Mesendoderm (in vitro differentiated cells): ENCODE measurements at regions not wholly inside any gene's neighbourhood (a gene's known extent, or its start where the extent isn't known, plus 50 kb on each side); places are given as distances from the start of the nearest gene placed in this dataset.

Experiments
- DNase-seq: peaks from one replicate; pipeline ENCODE4 v3.0.0; 2013
- H2AK5ac ChIP-seq: 2 replicates; pipeline ENCODE4 v1.6.1; 2013; ENCODE audit warnings: low read length, inconsistent platforms
- H2BK120ac ChIP-seq: 2 replicates; pipeline ENCODE4 v1.6.1; 2013; ENCODE audit warnings: low read depth, mild to moderate bottlenecking, low read length, moderate library complexity, mixed read lengths
- H2BK15ac ChIP-seq: replicated peaks from 2 replicates; pipeline ENCODE4 v1.6.1; 2013; ENCODE audit warnings: low read depth, mild to moderate bottlenecking, moderate library complexity
- H2BK5ac ChIP-seq: 2 replicates; pipeline ENCODE4 v1.6.1; 2013; ENCODE audit warnings: low read length, inconsistent platforms
- H3K18ac ChIP-seq: 2 replicates; pipeline ENCODE4 v1.6.1; 2013; ENCODE audit warnings: mild to moderate bottlenecking, low read length, mixed read lengths
- H3K23ac ChIP-seq: one replicate; pipeline ENCODE4 v1.6.1; 2013; ENCODE audit warnings: low read length
- H3K27ac ChIP-seq: 2 replicates; pipeline ENCODE4 v1.5.1; 2013; ENCODE audit warnings: low read depth, mild to moderate bottlenecking, inconsistent platforms, low read length, moderate library complexity
- H3K27me3 ChIP-seq: 2 replicates; pipeline ENCODE4 v1.6.1; 2013; ENCODE audit warnings: low read length, control low read depth, mild to moderate bottlenecking, inconsistent platforms; ENCODE audit not compliant: insufficient read depth, poor library complexity
- H3K36me3 ChIP-seq: 2 replicates; pipeline ENCODE4 v1.6.1; 2013; ENCODE audit warnings: low read length, inconsistent platforms; ENCODE audit not compliant: control insufficient read depth, insufficient read depth
- H3K4ac ChIP-seq: one replicate; pipeline ENCODE4 v1.6.1; 2013; ENCODE audit warnings: low read depth, mild to moderate bottlenecking, low read length, moderate library complexity
- H3K4me1 ChIP-seq: 2 replicates; pipeline ENCODE4 v1.6.1; 2013; ENCODE audit warnings: low read depth, low read length, inconsistent platforms; ENCODE audit not compliant: control insufficient read depth
- H3K4me2 ChIP-seq: 2 replicates; pipeline ENCODE4 v1.6.1; 2013; ENCODE audit warnings: low read length
- H3K4me3 ChIP-seq: 2 replicates; pipeline ENCODE4 v1.5.1; 2013; ENCODE audit warnings: mild to moderate bottlenecking, low read length
- H3K56ac ChIP-seq: one replicate; pipeline ENCODE4 v1.6.1; 2013; ENCODE audit warnings: low read length
- H3K79me1 ChIP-seq: 2 replicates; pipeline ENCODE4 v1.6.1; 2013; ENCODE audit warnings: low read length, inconsistent platforms
- H3K79me2 ChIP-seq: 2 replicates; pipeline ENCODE4 v1.6.1; 2013; ENCODE audit warnings: mild to moderate bottlenecking, low read length; ENCODE audit not compliant: control insufficient read depth, insufficient read depth
- H3K9ac ChIP-seq: 2 replicates; pipeline ENCODE4 v1.6.1; 2013; ENCODE audit warnings: low read length, inconsistent platforms
- H4K5ac ChIP-seq: one replicate; pipeline ENCODE4 v1.6.1; 2013; ENCODE audit warnings: low read length
- H4K8ac ChIP-seq: one replicate; pipeline ENCODE4 v1.6.1; 2013; ENCODE audit warnings: low read depth, mild to moderate bottlenecking, control low read depth, low read length, moderate library complexity
- WGBS: extraction: QIAGEN DNeasy Blood & Tissue Kit; methylation state at CpG from one replicate; pipeline ENCODE4 v1.1.7; 2013; ENCODE audit warnings: low lambda C conversion rate, missing lambda C conversion rate; ENCODE audit not compliant: insufficient coverage; ENCODE audit errors: extremely low coverage; 5-methylcytosine and 5-hydroxymethylcytosine counted together

GRCh38 chr9:16145196-16145950, 592.5 kb downstream of the CCDC171 start:
- no peaks in the 10 kb centered on the region for H3K27me3 ChIP-seq
- H2BK120ac ChIP-seq = no peak overlapping the region
- no peak overlapping the region for H3K4me2 ChIP-seq
- no peak overlapping the region for H2BK5ac ChIP-seq
- no peak overlapping the region for H3K4ac ChIP-seq
- H3K79me2 ChIP-seq = no peaks in the 10 kb centered on the region
- no peak overlapping the region for H3K23ac ChIP-seq
- H3K27ac ChIP-seq = no peak overlapping the region
- no CpG with 5 or more reads among the region's 8 CpGs for WGBS
- H3K4me3 ChIP-seq = no peak overlapping the region
- no peak overlapping the region for H4K5ac ChIP-seq
- H3K4me1 ChIP-seq = no peaks in the 10 kb centered on the region
- H2BK15ac ChIP-seq = no peak overlapping the region
- no peaks in the 10 kb centered on the region for H3K36me3 ChIP-seq
- H3K56ac ChIP-seq = no peak overlapping the region
- H3K18ac ChIP-seq = no peak overlapping the region
- H3K79me1 ChIP-seq = no peaks in the 10 kb centered on the region
- DNase-seq = peak; percentile 47
- no peak overlapping the region for H4K8ac ChIP-seq
- no peak overlapping the region for H2AK5ac ChIP-seq
- H3K9ac ChIP-seq = no peak overlapping the region

- no peaks in the 10 kb centered on the region for H3K79me1 ChIP-seq
- no peak overlapping the region for H3K4me3 ChIP-seq
- no peaks in the 10 kb centered on the region for H3K27me3 ChIP-seq
- no peaks in the 10 kb centered on the region for H3K4me1 ChIP-seq
- H3K79me2 ChIP-seq = no peaks in the 10 kb centered on the region
- H2BK5ac ChIP-seq = no peak overlapping the region
- no peak overlapping the region for H3K4ac ChIP-seq
- no peak overlapping the region for H3K4me2 ChIP-seq
- no peak overlapping the region for H3K27ac ChIP-seq
- H3K56ac ChIP-seq = no peak overlapping the region
- DNase-seq = no peak
- no peak overlapping the region for H4K5ac ChIP-seq
- no peak overlapping the region for H2AK5ac ChIP-seq
- WGBS = no CpG with 5 or more reads among the region's 7 CpGs
- no peaks in the 10 kb centered on the region for H3K36me3 ChIP-seq
- H3K23ac ChIP-seq = no peak overlapping the region
- H3K18ac ChIP-seq = no peak overlapping the region
- no peak overlapping the region for H2BK15ac ChIP-seq
- H3K9ac ChIP-seq = no peak overlapping the region
- H4K8ac ChIP-seq = no peak overlapping the region
- no peak overlapping the region for H2BK120ac ChIP-seq
Measured at GRCh38 chr9:16147726-16148125, 594.9 kb downstream of the CCDC171 start.

GRCh38 chr9:16150501-16150900, 597.7 kb downstream of the CCDC171 start:
- Histone ChIP-seq H4K5ac (no peak overlapping the region), H3K9ac (no peak overlapping the region), H3K56ac (no peak overlapping the region), H3K23ac (no peak overlapping the region), H3K4me1 (peaks cover 2% of the 10 kb centered on the region), H2BK15ac (no peak overlapping the region), H3K36me3 (no peaks in the 10 kb centered on the region), H3K4ac (no peak overlapping the region), H4K8ac (no peak overlapping the region), H2AK5ac (no peak overlapping the region), H2BK120ac (no peak overlapping the region), H3K4me3 (no peak overlapping the region), H3K27ac (no peak overlapping the region), H3K27me3 (no peaks in the 10 kb centered on the region), H3K4me2 (no peak overlapping the region), H2BK5ac (no peak overlapping the region), H3K79me2 (no peaks in the 10 kb centered on the region), H3K18ac (no peak overlapping the region), H3K79me1 (no peaks in the 10 kb centered on the region)
- no peak for DNase-seq
- no CpG with 5 or more reads among the region's 4 CpGs for WGBS

- DNase-seq = no peak
- Histone ChIP-seq H3K4me3 (no peak overlapping the region), H2BK120ac (no peak overlapping the region), H2BK15ac (no peak overlapping the region), H3K79me2 (no peaks in the 10 kb centered on the region), H4K8ac (no peak overlapping the region), H3K4me1 (peaks cover 2% of the 10 kb centered on the region), H3K27ac (no peak overlapping the region), H4K5ac (no peak overlapping the region), H3K23ac (no peak overlapping the region), H3K9ac (no peak overlapping the region), H3K27me3 (no peaks in the 10 kb centered on the region), H2AK5ac (no peak overlapping the region), H3K18ac (no peak overlapping the region), H3K4me2 (no peak overlapping the region), H3K79me1 (no peaks in the 10 kb centered on the region), H3K4ac (no peak overlapping the region), H3K56ac (no peak overlapping the region), H2BK5ac (no peak overlapping the region), H3K36me3 (no peaks in the 10 kb centered on the region)
- no CpG with 5 or more reads among the region's 9 CpGs for WGBS
Measured at GRCh38 chr9:16150938-16151650, 598.3 kb downstream of the CCDC171 start.

- Histone ChIP-seq H3K18ac (no peak overlapping the region), H4K5ac (no peak overlapping the region), H3K79me1 (no peaks in the 10 kb centered on the region), H4K8ac (no peak overlapping the region), H3K36me3 (no peaks in the 10 kb centered on the region), H3K27me3 (no peaks in the 10 kb centered on the region), H2BK120ac (no peak overlapping the region), H3K4me3 (no peak overlapping the region), H3K4me2 (no peak overlapping the region), H3K23ac (no peak overlapping the region), H3K79me2 (no peaks in the 10 kb centered on the region), H2BK5ac (no peak overlapping the region), H2AK5ac (no peak overlapping the region), H3K56ac (no peak overlapping the region), H3K4ac (no peak overlapping the region), H3K27ac (no peak overlapping the region), H2BK15ac (no peak overlapping the region), H3K9ac (no peak overlapping the region), H3K4me1 (peaks cover 2% of the 10 kb centered on the region)
- DNase-seq = no peak
- no CpG with 5 or more reads among the region's 12 CpGs for WGBS
Measured at GRCh38 chr9:16152276-16153101, 599.6 kb downstream of the CCDC171 start.
